ENCODE measurements at regions not wholly inside any gene's neighbourhood (a gene's known extent, or its start where the extent isn't known, plus 50 kb on each side); places are given as distances from the start of the nearest gene placed in this dataset.
"Not testable (repeated sequence)": the region's sequence is repeated elsewhere in the genome, so short reads cannot be mapped to it uniquely, and the experiment has no call there.

GRCh38 chrX:1102786-1103185, 109.7 kb downstream of the CRLF2 start:
- no peak for DNase-seq

DNA sequence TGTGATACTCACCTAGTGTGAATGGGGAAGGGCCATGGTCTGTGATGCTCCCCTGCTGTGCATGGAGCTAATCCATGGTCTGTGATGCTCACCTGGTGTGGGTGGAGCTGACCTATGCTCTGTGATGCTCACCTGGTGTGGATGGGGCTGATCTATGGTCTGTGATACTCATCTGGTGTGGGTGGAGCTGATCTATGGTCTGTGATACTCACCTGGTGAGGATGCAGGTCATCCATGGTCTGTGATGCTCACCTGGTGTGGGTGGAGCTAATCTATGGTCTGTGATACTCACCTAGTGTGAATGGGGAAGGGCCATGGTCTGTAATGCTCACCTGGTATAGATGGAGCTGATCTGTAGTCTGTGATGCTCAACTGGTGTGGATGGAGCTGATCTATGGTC, 110.2 kb downstream of the CRLF2 start:
- not testable (repeated sequence) for DNase-seq

DNA sequence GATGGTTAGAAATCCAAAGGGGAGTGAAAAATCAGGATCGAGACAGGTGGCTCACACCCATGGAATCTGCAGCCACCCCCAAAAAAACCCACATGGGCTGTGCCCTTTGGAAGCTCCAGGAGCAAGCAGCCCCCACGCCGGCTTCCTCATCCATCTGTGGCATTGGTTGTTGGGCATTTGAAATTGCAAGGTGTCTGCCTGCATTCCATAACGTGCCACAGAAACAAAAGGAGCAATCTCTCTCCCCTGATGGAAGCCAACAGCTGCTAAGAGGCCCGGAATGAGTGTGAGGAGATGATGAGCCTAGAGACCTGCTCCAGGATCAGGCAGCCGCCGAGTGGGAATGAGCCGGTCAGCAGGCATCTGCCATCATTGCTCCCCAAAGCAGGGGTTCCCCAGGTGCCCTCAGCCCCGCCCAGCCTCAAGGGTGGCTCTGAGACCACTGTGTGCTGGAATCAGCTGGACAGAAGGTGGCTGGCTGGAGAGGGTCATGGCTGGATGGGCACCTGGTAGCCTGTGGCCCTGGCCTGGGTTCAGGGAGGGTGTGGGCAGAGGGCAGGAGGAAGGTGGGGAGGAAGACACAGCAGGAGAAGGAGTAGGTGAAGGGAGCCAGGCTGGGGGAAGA, 113.2 kb downstream of the CRLF2 start:
- no peak for DNase-seq

- DNase-seq: no peak
Observed at GRCh38 chrX:1097328-1097727, 115.1 kb downstream of the CRLF2 start.

DNA sequence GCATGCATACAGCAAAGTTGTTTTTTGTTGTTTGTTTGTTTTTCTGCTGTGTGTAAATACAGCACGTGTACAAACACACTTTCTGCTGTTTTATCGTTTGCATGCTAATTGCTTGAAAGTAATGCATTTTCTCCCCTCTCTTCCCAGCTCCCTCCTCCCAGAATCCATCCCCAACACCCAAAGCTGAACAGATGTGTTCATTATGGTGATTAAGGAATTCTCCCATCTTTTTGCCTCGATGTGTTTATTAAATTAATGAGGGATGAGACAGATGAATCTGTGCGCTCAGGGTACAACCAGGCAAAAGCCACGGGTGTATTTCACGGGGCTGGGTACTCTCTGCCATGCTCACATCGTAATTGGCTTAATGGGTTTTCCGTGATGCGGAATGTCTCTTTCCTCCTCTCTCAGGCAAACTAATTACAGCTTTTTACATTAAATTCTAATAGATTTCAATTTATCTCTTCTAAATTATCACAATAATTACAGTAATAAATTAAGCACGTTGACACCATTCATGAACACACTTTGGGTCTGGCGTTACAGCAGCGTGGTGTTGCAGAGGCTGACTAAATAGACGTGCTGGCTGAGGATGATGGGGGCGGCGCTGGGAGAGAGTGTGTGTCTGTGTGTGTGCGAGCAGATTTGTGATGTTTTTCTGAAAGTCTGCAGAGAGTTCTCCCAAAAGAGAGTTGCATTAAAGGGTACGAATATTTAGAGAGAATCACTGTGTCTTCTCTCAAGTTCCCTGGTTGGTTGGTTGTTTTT, 117.7 kb downstream of the CRLF2 start:
- no peak for DNase-seq

DNA sequence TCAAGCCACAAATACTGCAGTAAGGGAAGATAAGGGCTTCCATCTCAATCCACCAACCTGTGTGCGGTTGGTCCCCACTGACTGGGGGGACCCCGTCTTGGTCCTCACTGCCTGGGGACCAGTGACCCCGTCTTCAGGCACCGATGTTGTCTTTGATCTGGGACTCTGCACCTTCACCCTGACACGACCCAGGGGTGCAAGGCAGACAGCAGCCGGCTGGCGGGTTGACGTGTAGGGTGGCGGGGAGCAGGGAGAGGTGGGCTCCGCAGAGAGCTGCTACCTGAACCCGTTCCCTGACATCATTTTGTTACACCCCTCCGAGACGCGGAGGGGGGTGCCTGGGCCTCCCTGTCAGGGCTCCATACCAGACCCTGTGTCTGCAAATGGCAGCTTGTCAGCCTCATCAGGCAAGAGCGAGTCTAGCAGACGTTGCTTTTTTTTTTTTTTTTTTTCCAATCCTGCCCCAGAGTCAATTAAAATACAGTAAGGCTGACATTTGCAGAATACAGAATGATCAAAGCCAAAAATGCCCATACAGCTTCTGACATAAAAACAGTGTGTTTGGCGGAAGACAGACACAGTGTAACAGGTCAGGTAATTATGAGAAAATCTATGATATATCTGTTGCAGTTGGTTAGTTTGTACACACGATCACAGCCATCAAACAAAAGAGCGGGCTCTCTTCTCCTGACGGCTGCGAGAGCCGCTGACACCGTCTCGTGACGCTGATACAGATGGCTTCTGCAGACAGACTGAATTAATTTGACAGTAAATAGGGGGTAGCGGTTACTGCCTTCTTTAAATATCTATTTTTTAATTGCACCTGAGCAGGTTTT, 118.6 kb downstream of the CRLF2 start:
- DNase-seq: peak; percentile 72

GRCh38 chrX:1093121-1093520, 119.3 kb downstream of the CRLF2 start:
- no peak for DNase-seq

- no peak for DNase-seq
Observed at GRCh38 chrX:1086444-1087409, 125.7 kb downstream of the CRLF2 start.

- DNase-seq: not testable (repeated sequence)
Observed at GRCh38 chrX:1085871-1086270, 126.6 kb downstream of the CRLF2 start.

- no peak for DNase-seq
Observed at GRCh38 chrX:1084689-1085088, 127.8 kb downstream of the CRLF2 start.

DNA sequence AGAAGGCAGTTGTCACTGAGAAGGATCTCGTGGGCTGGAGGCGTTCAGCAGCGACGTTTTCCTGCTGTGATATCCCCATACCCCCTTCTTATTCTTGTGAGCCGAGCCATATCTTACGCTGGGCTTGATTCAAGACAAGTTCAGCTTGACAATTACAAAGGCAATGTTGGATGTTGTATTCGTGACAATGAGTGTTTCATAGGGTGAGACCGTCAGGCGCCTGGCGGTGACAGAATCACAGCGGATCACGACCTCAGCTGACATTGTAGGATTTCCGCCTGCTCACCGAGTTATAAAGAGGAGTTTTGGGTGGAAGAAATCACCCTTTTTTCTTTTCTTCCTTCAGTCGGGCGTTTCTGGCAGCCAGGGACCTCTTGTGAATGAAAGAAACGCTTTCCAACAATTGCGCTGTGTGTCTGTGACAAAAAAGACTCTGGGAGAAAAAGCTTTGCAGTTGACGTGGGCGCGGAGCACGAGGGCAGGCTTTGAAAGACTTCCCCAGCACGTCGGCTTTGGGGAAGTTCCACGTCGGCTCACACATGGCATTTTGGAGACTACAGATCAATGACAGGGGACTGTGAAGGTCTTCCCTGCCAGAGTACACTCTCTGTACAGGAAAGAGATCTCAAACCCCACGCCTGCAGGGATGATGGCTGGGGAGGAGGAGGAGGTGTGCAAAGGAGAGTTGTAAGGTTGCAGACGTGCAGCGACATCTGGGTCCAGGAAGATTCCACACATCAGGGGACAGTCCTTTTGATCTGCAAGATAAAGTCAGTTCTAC, 135.4 kb downstream of the CRLF2 start:
- peak; percentile 39 for DNase-seq

GRCh38 chrX:1075741-1076140, 136.7 kb downstream of the CRLF2 start:
- DNase-seq: no peak

DNA sequence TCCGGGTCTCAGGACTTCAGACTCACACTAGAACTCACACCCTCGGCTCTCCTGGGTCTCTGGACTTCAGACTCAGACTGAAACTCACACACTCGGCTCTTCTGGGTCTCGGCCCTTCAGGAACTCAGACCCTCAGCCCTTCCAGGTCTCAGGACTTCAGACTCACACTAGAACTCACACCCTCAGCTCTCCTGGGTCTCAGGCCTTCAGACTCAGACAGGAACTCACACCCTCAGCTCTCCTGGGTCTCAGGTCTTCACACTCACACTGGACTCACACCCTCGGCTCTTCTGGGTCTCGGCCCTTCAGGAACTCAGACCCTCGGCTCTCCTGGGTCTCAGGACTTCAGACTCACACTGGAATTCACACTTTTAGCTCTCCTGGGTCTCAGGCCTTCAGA, 137.3 kb downstream of the CRLF2 start:
- no peak for DNase-seq

GRCh38 chrX:1074755-1075154, 137.7 kb downstream of the CRLF2 start:
- DNase-seq: no peak

DNA sequence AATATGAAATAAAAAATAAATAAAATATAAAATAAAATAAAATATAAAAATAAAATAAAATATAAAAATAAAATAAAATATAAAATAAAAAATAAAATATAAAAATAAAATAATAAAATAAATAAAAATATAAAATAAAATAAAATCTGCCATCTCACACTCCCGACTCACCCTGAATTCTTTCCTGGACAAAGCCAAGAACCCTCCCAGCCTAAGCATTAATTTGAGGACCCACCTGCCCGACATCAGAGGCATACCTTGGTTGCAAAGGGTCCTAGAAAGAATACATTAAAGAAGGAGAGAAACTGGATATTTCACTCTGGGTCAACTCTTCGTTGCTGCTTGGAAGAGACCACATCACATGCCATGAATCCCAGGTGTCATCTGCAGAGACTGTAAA, 138.3 kb downstream of the CRLF2 start:
- no peak for DNase-seq

DNA sequence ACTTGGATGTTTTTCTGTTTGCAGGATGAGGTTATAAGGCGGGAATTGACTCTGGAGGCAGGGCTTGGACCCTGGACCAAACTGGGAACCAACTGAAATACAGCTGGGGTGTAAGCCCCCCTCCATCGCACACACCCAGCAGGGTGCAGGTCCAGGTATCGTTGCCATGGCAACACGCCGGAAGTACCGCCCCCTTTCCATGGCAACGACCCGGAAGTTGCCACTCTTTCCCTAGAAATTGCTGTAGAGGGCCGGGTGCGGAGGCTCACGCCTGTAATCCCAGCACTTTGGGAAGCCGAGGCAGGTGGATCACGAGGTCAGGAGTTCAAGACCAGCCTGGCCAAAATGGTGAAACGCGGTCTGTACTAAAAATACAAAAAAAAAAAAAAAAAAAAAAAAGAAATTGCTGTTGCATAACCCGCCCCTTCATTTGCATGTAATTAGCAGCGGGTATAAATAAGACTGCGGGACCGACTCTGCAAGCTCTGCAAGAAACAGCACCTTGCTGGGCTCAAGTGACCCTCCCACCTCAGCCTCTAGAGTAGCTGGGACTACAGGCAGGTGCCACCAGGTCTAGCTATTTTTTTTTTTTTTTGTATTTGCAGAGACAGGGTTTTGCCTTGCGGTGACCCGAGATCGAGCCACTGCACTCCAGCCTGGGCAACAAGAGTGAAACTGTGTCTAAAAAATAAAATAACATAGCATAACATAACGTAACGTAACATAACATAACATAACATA, 139.6 kb downstream of the CRLF2 start:
- peak; percentile 55 for DNase-seq

DNA sequence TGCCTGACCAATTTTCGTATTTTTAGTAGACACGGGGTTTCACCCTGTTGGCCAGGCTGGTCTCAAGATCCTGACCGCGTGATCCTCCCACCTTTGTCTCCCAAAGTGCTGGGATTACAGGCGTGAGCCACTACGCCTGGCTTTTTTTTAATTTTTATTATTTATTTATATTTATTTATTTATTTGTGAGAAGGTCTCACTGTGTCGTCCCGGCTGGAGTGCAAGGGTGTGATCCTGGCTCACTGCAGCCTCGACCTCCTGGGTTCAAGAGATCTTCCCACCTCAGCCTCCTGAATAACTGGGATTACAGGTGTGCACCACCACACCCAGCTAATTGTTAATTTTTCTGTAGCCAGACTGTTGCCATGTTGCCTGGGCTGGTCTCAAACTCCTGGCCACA, 141.1 kb downstream of the CRLF2 start:
- DNase-seq: no peak

DNA sequence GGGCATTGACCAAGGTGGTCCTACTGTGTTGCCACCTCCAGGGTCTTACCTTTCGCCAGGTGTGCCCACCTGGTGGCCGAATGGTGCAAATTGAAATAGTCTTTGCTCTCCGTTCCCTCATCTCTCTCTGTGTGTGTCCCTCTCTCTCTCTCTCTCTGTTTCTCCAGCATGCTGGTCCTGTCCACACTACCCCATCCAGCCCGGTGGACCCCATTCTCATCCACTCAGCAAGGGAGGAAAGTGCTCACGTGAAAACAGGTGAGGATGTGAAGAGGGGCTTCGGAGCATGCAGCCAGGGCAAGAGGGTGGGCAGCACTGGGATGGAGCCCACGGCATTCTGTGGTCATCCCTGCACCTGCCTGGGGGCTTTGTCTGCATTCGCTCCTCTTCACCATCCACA, 150.1 kb downstream of the CRLF2 start:
- no peak for DNase-seq

- DNase-seq: no peak
Observed at GRCh38 chrX:1060562-1060960, 151.9 kb downstream of the CRLF2 start.

GRCh38 chrX:1059576-1060561, 152.6 kb downstream of the CRLF2 start:
- no peak for DNase-seq
